ENCODE measurements at regions not wholly inside any gene's neighbourhood (a gene's known extent, or its start where the extent isn't known, plus 50 kb on each side); places are given as distances from the start of the nearest gene placed in this dataset.

DNA sequence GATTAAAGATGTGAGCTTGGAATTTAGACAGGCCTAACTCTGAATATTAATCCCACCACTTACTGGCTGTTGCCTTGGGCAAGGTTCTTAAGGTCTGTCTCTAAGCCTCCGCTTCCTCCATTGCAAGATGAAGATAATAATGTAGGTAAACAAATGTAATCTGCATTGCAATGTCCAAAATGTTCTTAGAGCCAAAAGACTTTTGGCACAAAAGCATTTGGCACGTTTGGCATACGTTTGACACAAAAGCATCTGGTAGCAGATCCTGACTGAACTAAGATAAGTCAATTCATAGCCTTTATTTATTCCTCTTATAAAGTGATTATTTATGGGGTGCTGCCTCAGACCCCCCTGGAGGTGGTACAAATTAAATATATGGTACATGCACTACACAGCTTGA, 229.9 kb upstream of the STXBP5 start:
- no peak for DNase-seq (ENCODE audit: low read depth)
- TF ChIP-seq, protein P1, sequence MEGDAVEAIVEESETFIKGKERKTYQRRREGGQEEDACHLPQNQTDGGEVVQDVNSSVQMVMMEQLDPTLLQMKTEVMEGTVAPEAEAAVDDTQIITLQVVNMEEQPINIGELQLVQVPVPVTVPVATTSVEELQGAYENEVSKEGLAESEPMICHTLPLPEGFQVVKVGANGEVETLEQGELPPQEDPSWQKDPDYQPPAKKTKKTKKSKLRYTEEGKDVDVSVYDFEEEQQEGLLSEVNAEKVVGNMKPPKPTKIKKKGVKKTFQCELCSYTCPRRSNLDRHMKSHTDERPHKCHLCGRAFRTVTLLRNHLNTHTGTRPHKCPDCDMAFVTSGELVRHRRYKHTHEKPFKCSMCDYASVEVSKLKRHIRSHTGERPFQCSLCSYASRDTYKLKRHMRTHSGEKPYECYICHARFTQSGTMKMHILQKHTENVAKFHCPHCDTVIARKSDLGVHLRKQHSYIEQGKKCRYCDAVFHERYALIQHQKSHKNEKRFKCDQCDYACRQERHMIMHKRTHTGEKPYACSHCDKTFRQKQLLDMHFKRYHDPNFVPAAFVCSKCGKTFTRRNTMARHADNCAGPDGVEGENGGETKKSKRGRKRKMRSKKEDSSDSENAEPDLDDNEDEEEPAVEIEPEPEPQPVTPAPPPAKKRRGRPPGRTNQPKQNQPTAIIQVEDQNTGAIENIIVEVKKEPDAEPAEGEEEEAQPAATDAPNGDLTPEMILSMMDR (IDR thresholded peaks at IDR 0.05; ENCODE audit: control insufficient read depth, insufficient read depth, low read depth, low read length, missing control alignments): no peak

DNA sequence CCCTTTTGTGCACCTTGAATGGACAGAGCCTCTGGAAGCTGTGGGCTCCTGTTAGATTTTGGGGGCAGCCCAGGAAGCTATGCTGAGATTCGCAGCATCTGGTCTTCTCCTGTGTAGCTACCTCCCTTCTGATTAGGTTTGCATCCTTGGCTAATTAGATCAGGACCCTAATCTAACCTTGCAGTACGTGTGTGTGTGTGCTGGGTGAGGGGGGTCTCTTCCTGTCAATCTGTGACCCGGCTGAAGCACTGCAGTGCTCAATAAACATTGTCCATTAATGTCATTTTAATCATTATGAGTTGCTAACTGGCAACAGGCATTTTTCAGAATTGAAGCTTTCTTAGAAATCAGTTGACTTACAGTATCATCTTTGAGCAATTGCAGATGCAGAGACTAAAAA, 229.1 kb upstream of the STXBP5 start:
- no peak for DNase-seq (ENCODE audit: low read depth)
- H3K4me3 ChIP-seq (ENCODE audit: control insufficient read depth, low read depth, low read length): no peak overlapping the region
- TF ChIP-seq, protein P1 (IDR thresholded peaks at IDR 0.05; ENCODE audit: control insufficient read depth, insufficient read depth, low read depth, low read length, missing control alignments): no peak

More for the DNA sequence above, 229.9 kb upstream of the STXBP5 start:
- H3K4me3 ChIP-seq (ENCODE audit: control insufficient read depth, low read depth, low read length): no peak overlapping the region

DNA sequence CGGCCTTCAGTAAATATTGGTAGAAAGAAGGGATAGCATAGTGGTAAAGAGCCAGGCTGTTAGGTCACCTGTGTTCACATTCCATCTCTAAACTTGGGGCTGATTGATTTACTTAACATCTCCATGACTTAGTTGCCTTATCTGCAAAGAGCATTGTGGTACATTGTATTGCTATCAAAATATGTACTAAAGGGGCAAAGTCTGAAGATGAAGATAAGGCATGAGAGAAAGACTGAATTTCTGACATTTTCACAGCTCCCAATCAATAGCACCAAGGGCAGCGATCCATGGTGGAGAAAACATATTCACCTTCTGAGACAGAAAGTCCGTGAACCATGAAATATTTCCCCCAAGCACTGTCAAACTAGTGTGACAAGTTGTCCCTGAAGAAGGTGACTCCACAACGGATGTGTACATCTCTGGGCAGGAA, 223.3 kb upstream of the STXBP5 start:
- no peak overlapping the region for H3K4me3 ChIP-seq (ENCODE audit: control insufficient read depth, low read depth, low read length)
- TF ChIP-seq, protein P1 (IDR thresholded peaks at IDR 0.05; ENCODE audit: control insufficient read depth, insufficient read depth, low read depth, low read length, missing control alignments): no peak
- DNase-seq (ENCODE audit: low read depth): no peak

- H3K4me3 ChIP-seq (ENCODE audit: control insufficient read depth, low read depth, low read length): no peak overlapping the region
- TF ChIP-seq, protein P1 (IDR thresholded peaks at IDR 0.05; ENCODE audit: control insufficient read depth, insufficient read depth, low read depth, low read length, missing control alignments): no peak
- DNase-seq (ENCODE audit: low read depth): no peak
Observed at GRCh38 chr6:146981981-146982380, 222.2 kb upstream of the STXBP5 start.

DNA sequence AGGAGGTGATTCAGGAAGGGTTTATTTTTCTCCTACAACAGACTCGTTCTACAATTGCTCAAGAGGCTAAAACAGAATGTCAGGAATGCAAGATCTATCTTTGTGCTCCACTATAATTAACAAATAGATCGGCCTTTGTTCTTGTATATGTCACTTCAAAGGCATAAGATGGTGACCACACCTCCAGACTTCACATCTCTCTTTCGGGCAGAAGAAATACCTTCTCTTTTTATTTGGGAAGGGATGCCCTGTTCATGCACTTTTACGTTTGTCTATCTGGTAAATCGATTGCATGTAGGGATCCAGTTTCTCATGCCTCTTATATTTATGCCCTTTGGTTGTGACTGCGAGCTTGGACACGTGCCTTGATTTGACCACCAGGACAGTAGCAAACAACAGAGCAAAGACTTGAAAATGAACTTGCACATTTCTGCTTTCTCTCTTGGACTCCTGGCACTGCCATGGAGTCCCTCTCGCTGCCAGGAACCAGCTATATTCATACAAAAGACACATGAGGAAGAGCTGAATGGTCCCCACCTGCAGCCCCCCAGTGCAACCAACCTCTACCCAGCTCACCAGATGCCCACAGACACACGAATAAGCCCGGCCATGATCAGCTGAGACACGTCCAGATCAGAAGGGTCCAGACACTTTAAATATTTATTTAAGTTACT, 219.8 kb upstream of the STXBP5 start:
- no peak overlapping the region for H3K4me3 ChIP-seq (ENCODE audit: control insufficient read depth, low read depth, low read length)
- DNase-seq (ENCODE audit: low read depth): no peak
- TF ChIP-seq, protein P1 (IDR thresholded peaks at IDR 0.05; ENCODE audit: control insufficient read depth, insufficient read depth, low read depth, low read length, missing control alignments): no peak

- TF ChIP-seq, protein P1 (IDR thresholded peaks at IDR 0.05; ENCODE audit: control insufficient read depth, insufficient read depth, low read depth, low read length, missing control alignments): no peak
- no peak for DNase-seq (ENCODE audit: low read depth)
- H3K4me3 ChIP-seq (ENCODE audit: control insufficient read depth, low read depth, low read length): no peak overlapping the region
Observed at GRCh38 chr6:146985111-146985510, 219.1 kb upstream of the STXBP5 start.
